Lower leg skin (tissue), 4 donors: ENCODE measurements at regions not wholly inside any gene's neighbourhood (a gene's known extent, or its start where the extent isn't known, plus 50 kb on each side); places are given as distances from the start of the nearest gene placed in this dataset.

Experiments used
- DNase-seq, 2 donors: peaks; one replicate each; pipeline ENCODE4 v3.0.0-alpha.2; 2019; ENCODE audit warnings: low spot score in 2 of 2
- H3K4me3 ChIP-seq: fragments of 200-600 bp; sonication (generic); 2 replicates; pipeline ENCODE4 v1.5.1; 2017; ENCODE audit warnings: mild to moderate bottlenecking, low read depth; ENCODE audit not compliant: poor library complexity, severe bottlenecking
- POLR2A ChIP-seq, 2 donors: fragments of 450-650 bp; IDR thresholded peaks; one replicate each; pipeline ENCODE4 v1.6.1; 2016 to 2017; ENCODE audit warnings: antibody characterized with exemption in 2 of 2, mild to moderate bottlenecking in 1 of 2, moderate library complexity in 1 of 2
- WGBS, 2 donors: methylation state at CpG; one replicate each; pipeline ENCODE4 v1.1.5; 2018; 5-methylcytosine and 5-hydroxymethylcytosine counted together
- intact Hi-C: fragments of 100-400 bp; cut with DNase I; formaldehyde crosslinking; loops from one replicate; pipeline ENCODE4 v1.15.0; 2023; ENCODE audit warnings: low total_unique reads
- TF ChIP-seq, protein P1 (sequence below), 3 donors: fragments of 450-650 bp; IDR thresholded peaks; one replicate each; pipeline ENCODE4 v1.5.1; 2016; ENCODE audit warnings: antibody characterized with exemption in 3 of 3, mild to moderate bottlenecking in 3 of 3, moderate library complexity in 2 of 3

DNA sequence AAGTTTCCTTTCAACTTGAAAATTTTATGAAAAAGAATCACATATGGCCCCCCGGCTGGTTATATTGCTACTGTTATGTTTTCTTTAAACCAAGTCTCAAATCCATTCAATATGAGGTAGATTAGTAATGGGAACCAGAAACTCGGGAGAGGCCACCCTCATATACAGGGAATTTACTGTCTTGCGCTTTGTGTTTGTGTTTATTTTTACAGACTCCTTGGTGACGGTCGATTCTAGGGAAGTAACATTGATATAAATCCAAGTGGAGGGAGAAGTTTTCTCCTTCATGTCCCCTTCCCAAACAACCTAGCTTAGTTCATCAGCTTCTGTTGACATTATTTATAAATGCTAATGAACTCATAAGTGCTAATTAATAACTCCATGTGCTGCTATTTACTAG, 163.5 kb upstream of the LMO4 start:
- H3K4me3 ChIP-seq: no peak overlapping the region
- intact Hi-C loops: no loop called here
- DNase-seq: no peak
- TF ChIP-seq, protein P1, sequence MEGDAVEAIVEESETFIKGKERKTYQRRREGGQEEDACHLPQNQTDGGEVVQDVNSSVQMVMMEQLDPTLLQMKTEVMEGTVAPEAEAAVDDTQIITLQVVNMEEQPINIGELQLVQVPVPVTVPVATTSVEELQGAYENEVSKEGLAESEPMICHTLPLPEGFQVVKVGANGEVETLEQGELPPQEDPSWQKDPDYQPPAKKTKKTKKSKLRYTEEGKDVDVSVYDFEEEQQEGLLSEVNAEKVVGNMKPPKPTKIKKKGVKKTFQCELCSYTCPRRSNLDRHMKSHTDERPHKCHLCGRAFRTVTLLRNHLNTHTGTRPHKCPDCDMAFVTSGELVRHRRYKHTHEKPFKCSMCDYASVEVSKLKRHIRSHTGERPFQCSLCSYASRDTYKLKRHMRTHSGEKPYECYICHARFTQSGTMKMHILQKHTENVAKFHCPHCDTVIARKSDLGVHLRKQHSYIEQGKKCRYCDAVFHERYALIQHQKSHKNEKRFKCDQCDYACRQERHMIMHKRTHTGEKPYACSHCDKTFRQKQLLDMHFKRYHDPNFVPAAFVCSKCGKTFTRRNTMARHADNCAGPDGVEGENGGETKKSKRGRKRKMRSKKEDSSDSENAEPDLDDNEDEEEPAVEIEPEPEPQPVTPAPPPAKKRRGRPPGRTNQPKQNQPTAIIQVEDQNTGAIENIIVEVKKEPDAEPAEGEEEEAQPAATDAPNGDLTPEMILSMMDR (IDR thresholded peaks at IDR 0.05): no peak
- TF ChIP-seq POLR2A (IDR thresholded peaks at IDR 0.05): no peak
- WGBS, 2 donors: 34 to 36% methylated on average over 5 of the region's 5 CpGs

DNA sequence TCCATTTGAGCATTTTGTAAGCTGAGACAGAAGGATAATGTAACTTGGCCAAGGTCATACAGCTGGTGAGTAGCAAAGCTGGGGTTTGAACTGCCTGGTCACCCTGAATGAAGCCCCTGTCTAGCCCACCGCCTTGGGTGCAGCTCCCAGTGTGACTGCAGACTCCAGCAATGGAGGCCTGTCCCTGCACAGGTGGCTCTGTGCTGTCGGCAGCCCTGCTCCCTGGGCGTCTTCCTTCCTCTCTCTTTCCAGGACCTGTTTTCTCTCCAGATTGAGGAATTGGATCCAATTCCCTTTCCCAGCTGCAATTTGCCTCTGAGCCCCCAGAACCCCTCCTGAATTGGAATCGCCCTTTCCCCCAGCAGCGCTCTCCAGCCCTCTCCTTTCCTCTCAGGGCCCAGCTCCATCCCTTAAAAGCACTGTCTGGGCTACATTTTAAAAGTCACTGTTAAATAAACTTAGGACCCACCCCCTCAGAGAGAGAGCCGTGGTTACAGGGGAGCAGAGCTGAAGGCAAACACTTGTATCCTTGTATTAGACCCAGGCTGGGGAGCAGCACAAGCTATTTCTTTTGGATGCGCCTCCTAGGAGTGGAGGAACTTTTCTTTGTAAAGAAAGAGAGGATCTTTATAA, 161.4 kb upstream of the LMO4 start:
- TF ChIP-seq, protein P1 (IDR thresholded peaks at IDR 0.05): no peak
- no peak overlapping the region for H3K4me3 ChIP-seq
- 79 to 87% methylated on average over 7 of the region's 7 CpGs for WGBS, 2 donors
- no peak for DNase-seq
- intact Hi-C loops: no loop called here

DNA sequence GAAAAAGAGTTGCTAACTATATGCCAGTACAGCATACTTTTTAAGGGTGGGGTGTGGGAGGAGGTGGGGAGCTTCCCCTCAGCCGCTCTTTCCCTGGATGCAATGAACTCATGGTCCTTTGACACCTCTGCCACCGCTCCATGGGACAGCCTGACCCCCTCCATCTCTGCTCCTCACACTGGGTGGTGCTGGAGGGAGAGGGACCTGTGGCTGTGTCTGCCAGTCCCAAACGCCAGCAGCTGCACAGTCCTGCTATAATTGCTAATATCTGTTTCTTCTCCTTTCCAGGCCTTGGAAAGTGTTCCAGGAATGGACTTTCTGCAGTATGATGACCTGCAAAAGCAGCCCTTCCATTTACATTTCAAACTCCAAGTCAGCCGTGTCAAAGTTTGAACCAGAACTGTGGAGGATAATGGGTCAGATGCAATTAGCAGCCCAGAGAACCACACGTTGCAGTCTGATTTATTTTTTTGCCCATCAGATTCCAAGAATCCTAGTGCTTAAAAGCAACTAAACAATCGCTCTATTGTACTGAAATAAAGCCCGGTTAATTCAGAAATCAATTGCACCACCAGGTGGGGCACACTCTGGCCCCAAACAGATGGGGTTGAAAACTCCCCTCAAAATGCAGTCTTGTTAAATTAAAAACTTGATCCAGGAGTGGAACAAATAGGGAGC, 160.7 kb upstream of the LMO4 start:
- DNase-seq: no peak
- 62 to 64% methylated on average over 7 of the region's 7 CpGs for WGBS, 2 donors
- no peak for TF ChIP-seq POLR2A (IDR thresholded peaks at IDR 0.05)
- TF ChIP-seq, protein P1 (IDR thresholded peaks at IDR 0.05): no peak
- intact Hi-C loops: no loop called here
- H3K4me3 ChIP-seq: no peak overlapping the region

DNA sequence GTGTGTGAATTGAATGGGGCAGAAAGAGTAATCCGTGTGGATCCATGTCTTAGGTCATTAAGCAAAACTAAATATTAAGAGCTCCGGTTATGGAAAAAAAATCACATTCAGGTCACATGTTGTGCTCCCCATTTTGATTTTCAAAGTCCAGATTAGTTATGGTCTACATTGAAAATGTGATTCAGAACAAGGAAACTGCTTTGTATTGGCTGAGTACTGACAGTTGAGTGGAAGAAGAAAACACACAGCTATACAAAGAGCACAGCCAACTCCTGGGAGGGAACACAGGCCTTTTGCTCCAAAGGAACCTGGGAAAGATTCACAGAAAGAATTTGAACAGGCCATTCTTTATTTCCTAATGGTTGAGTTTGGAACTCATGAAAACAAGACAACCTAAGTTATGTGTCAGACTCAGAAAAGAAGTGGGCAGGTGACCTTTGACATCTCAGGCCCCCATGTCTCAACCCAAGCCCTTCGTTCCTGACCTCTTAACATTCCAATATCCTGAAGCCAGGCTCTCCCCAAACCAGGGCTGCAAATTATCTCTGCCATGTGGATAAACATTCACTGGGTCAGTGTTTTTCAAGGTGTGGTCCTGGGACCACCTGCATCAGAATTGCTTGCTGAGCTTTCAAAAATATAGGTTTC, 159.3 kb upstream of the LMO4 start:
- H3K4me3 ChIP-seq: no peak overlapping the region
- TF ChIP-seq, protein P1 (IDR thresholded peaks at IDR 0.05): no peak
- no peak for TF ChIP-seq POLR2A (IDR thresholded peaks at IDR 0.05)
- intact Hi-C loops: no loop called here
- 78 to 88% methylated on average over 3 of the region's 3 CpGs for whole genome bisulfite sequencing, 2 donors
- no peak for DNase-seq

DNA sequence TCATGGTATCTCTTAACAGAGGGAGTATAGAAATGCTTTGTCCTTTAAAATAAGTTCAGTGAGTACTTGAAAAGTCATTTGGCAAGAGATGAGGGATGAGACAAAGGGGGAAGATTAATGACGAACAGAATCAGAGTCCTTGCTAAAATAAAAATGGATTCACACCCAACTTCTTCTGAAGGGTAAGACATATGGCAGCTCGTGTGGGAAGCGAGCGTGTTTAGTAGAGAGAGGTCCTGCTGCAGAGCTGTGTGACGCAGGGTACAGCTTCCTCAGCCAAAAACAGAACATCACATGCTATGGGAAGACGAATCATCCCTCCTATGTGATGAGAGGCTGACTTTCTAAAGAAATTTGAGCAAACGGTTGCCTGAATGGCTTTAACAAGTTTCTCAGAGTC, 158.5 kb upstream of the LMO4 start:
- no peak overlapping the region for H3K4me3 ChIP-seq
- TF ChIP-seq POLR2A (IDR thresholded peaks at IDR 0.05): no peak
- TF ChIP-seq, protein P1 (IDR thresholded peaks at IDR 0.05): no peak
- 76 to 77% methylated on average over 7 of the region's 7 CpGs for WGBS, 2 donors
- intact Hi-C loops: no loop called here
- DNase-seq: no peak
